ENCODE measurements at regions not wholly inside any gene's neighbourhood (a gene's known extent, or its start where the extent isn't known, plus 50 kb on each side); places are given as distances from the start of the nearest gene placed in this dataset.
"Not testable (repeated sequence)": the region's sequence is repeated elsewhere in the genome, so short reads cannot be mapped to it uniquely, and the experiment has no call there.

- H3K4me3 ChIP-seq (ENCODE audit: low read length), result no peak overlapping the region
- H3K9me3 ChIP-seq (ENCODE audit: control insufficient read depth, insufficient read depth, low read length), result no peaks in the 10 kb centered on the region
- WGBS (ENCODE audit: insufficient coverage, insufficient read length), result no CpG with 5 or more reads among the region's 4 CpGs
- H3K36me3 ChIP-seq (ENCODE audit: control insufficient read depth, insufficient read depth, low read length), result no peaks in the 10 kb centered on the region
- no peak overlapping the region for H3K27ac ChIP-seq (ENCODE audit: low read length)
- no peak for DNase-seq (ENCODE audit: low read depth, low spot score)
- no peaks in the 10 kb centered on the region for H3K4me1 ChIP-seq (ENCODE audit: control insufficient read depth, insufficient read depth, low read length)
- H3K27me3 ChIP-seq (ENCODE audit: control insufficient read depth, insufficient read depth, low read length), result no peaks in the 10 kb centered on the region
Measured at GRCh38 chr13:104565888-104566287, 1499.7 kb upstream of the SLC10A2 start.

- H3K27me3 ChIP-seq (ENCODE audit: control insufficient read depth, insufficient read depth, low read length), result no peaks in the 10 kb centered on the region; the same call in 1 of the 2 replicates
Measured at GRCh38 chr13:104553896-104554295, 1487.7 kb upstream of the SLC10A2 start.

GRCh38 chr13:104553186-104553585 lies 1487.0 kb upstream of the SLC10A2 start:
- no peaks in the 10 kb centered on the region for H3K4me1 ChIP-seq (ENCODE audit: control insufficient read depth, insufficient read depth, low read length)
- no peaks in the 10 kb centered on the region for H3K36me3 ChIP-seq (ENCODE audit: control insufficient read depth, insufficient read depth, low read length)
- H3K4me3 ChIP-seq (ENCODE audit: low read length), result no peak overlapping the region
- DNase-seq (ENCODE audit: low read depth, low spot score), result no peak
- no CpG with 5 or more reads among the region's 3 CpGs for WGBS (ENCODE audit: insufficient coverage, insufficient read length)
- H3K27me3 ChIP-seq (ENCODE audit: control insufficient read depth, insufficient read depth, low read length), result no peaks in the 10 kb centered on the region; the same call in 1 of the 2 replicates
- H3K9me3 ChIP-seq (ENCODE audit: control insufficient read depth, insufficient read depth, low read length), result no peaks in the 10 kb centered on the region
- H3K27ac ChIP-seq (ENCODE audit: low read length), result no peak overlapping the region

More at GRCh38 chr13:104553896-104554295, 1487.7 kb upstream of the SLC10A2 start:
- no peaks in the 10 kb centered on the region for H3K9me3 ChIP-seq (ENCODE audit: control insufficient read depth, insufficient read depth, low read length)
- no peak overlapping the region for H3K4me3 ChIP-seq (ENCODE audit: low read length)
- H3K27ac ChIP-seq (ENCODE audit: low read length), result no peak overlapping the region
- no peak for DNase-seq (ENCODE audit: low read depth, low spot score)
- H3K36me3 ChIP-seq (ENCODE audit: control insufficient read depth, insufficient read depth, low read length), result no peaks in the 10 kb centered on the region
- WGBS (ENCODE audit: insufficient coverage, insufficient read length), result no CpG with 5 or more reads among the region's 1 CpG
- H3K4me1 ChIP-seq (ENCODE audit: control insufficient read depth, insufficient read depth, low read length), result no peaks in the 10 kb centered on the region

- no peaks in the 10 kb centered on the region for H3K9me3 ChIP-seq (ENCODE audit: control insufficient read depth, insufficient read depth, low read length)
- no peaks in the 10 kb centered on the region for H3K36me3 ChIP-seq (ENCODE audit: control insufficient read depth, insufficient read depth, low read length)
- no peak overlapping the region for H3K27ac ChIP-seq (ENCODE audit: low read length)
- H3K4me3 ChIP-seq (ENCODE audit: low read length), result no peak overlapping the region
- no peaks in the 10 kb centered on the region for H3K27me3 ChIP-seq (ENCODE audit: control insufficient read depth, insufficient read depth, low read length)
- peak; percentile 37 for DNase-seq (ENCODE audit: low read depth, low spot score)
- peaks cover 2% of the 10 kb centered on the region; the same call in 1 of the 2 replicates for H3K4me1 ChIP-seq (ENCODE audit: control insufficient read depth, insufficient read depth, low read length)
- 100% methylated on average over 2 of the region's 10 CpGs for WGBS (ENCODE audit: insufficient coverage, insufficient read length)
Measured at GRCh38 chr13:104534847-104535246, 1468.6 kb upstream of the SLC10A2 start.

GRCh38 chr13:104532132-104532531 lies 1465.9 kb upstream of the SLC10A2 start:
- Histone ChIP-seq H3K27me3 (ENCODE audit: control insufficient read depth, insufficient read depth, low read length) (no peaks in the 10 kb centered on the region), H3K9me3 (ENCODE audit: control insufficient read depth, insufficient read depth, low read length) (no peaks in the 10 kb centered on the region), H3K27ac (ENCODE audit: low read length) (no peak overlapping the region), H3K36me3 (ENCODE audit: control insufficient read depth, insufficient read depth, low read length) (no peaks in the 10 kb centered on the region), H3K4me3 (ENCODE audit: low read length) (no peak overlapping the region), H3K4me1 (ENCODE audit: control insufficient read depth, insufficient read depth, low read length) (no peaks in the 10 kb centered on the region; the same call in 1 of the 2 replicates)
- DNase-seq (ENCODE audit: low read depth, low spot score), result no peak

- no peaks in the 10 kb centered on the region for H3K9me3 ChIP-seq (ENCODE audit: control insufficient read depth, insufficient read depth, low read length)
- H3K27ac ChIP-seq (ENCODE audit: low read length), result no peak overlapping the region
- H3K4me1 ChIP-seq (ENCODE audit: control insufficient read depth, insufficient read depth, low read length), result no peaks in the 10 kb centered on the region; the same call in 1 of the 2 replicates
- no peak for DNase-seq (ENCODE audit: low read depth, low spot score)
- H3K27me3 ChIP-seq (ENCODE audit: control insufficient read depth, insufficient read depth, low read length), result no peaks in the 10 kb centered on the region
- no peak overlapping the region for H3K4me3 ChIP-seq (ENCODE audit: low read length)
- no peaks in the 10 kb centered on the region for H3K36me3 ChIP-seq (ENCODE audit: control insufficient read depth, insufficient read depth, low read length)
Measured at GRCh38 chr13:104530741-104531140, 1464.5 kb upstream of the SLC10A2 start.

- no peaks in the 10 kb centered on the region for H3K27me3 ChIP-seq (ENCODE audit: control insufficient read depth, insufficient read depth, low read length)
- H3K4me3 ChIP-seq (ENCODE audit: low read length), result no peak overlapping the region
- DNase-seq (ENCODE audit: low read depth, low spot score), result no peak
- H3K9me3 ChIP-seq (ENCODE audit: control insufficient read depth, insufficient read depth, low read length), result no peaks in the 10 kb centered on the region
- no peaks in the 10 kb centered on the region for H3K36me3 ChIP-seq (ENCODE audit: control insufficient read depth, insufficient read depth, low read length)
- no peak overlapping the region for H3K27ac ChIP-seq (ENCODE audit: low read length)
- no peaks in the 10 kb centered on the region; the same call in 1 of the 2 replicates for H3K4me1 ChIP-seq (ENCODE audit: control insufficient read depth, insufficient read depth, low read length)
Measured at GRCh38 chr13:104526561-104526960, 1460.3 kb upstream of the SLC10A2 start.

GRCh38 chr13:104525467-104525866 lies 1459.2 kb upstream of the SLC10A2 start:
- Histone ChIP-seq H3K4me3 (ENCODE audit: low read length) (no peak overlapping the region), H3K27ac (ENCODE audit: low read length) (no peak overlapping the region), H3K4me1 (ENCODE audit: control insufficient read depth, insufficient read depth, low read length) (no peaks in the 10 kb centered on the region; the same call in 1 of the 2 replicates), H3K27me3 (ENCODE audit: control insufficient read depth, insufficient read depth, low read length) (no peaks in the 10 kb centered on the region), H3K9me3 (ENCODE audit: control insufficient read depth, insufficient read depth, low read length) (no peaks in the 10 kb centered on the region), H3K36me3 (ENCODE audit: control insufficient read depth, insufficient read depth, low read length) (no peaks in the 10 kb centered on the region)
- no peak for DNase-seq (ENCODE audit: low read depth, low spot score)
- no CpG with 5 or more reads among the region's 5 CpGs for WGBS (ENCODE audit: insufficient coverage, insufficient read length)

GRCh38 chr13:104522235-104523072 lies 1456.2 kb upstream of the SLC10A2 start:
- Histone ChIP-seq H3K4me1 (ENCODE audit: control insufficient read depth, insufficient read depth, low read length) (no peaks in the 10 kb centered on the region), H3K36me3 (ENCODE audit: control insufficient read depth, insufficient read depth, low read length) (no peaks in the 10 kb centered on the region), H3K27me3 (ENCODE audit: control insufficient read depth, insufficient read depth, low read length) (no peaks in the 10 kb centered on the region), H3K9me3 (ENCODE audit: control insufficient read depth, insufficient read depth, low read length) (no peaks in the 10 kb centered on the region), H3K27ac (ENCODE audit: low read length) (no peak overlapping the region), H3K4me3 (ENCODE audit: low read length) (no peak overlapping the region)
- no peak for DNase-seq (ENCODE audit: low read depth, low spot score)
- WGBS (ENCODE audit: insufficient coverage, insufficient read length), result no CpG with 5 or more reads among the region's 25 CpGs

- Histone ChIP-seq H3K27ac (ENCODE audit: low read length) (no peak overlapping the region), H3K27me3 (ENCODE audit: control insufficient read depth, insufficient read depth, low read length) (no peaks in the 10 kb centered on the region), H3K9me3 (ENCODE audit: control insufficient read depth, insufficient read depth, low read length) (no peaks in the 10 kb centered on the region), H3K4me1 (ENCODE audit: control insufficient read depth, insufficient read depth, low read length) (no peaks in the 10 kb centered on the region), H3K36me3 (ENCODE audit: control insufficient read depth, insufficient read depth, low read length) (no peaks in the 10 kb centered on the region), H3K4me3 (ENCODE audit: low read length) (no peak overlapping the region)
- WGBS (ENCODE audit: insufficient coverage, insufficient read length), result no CpG with 5 or more reads among the region's 2 CpGs
- no peak for DNase-seq (ENCODE audit: low read depth, low spot score)
Measured at GRCh38 chr13:104510422-104510821, 1444.2 kb upstream of the SLC10A2 start.

- not testable (repeated sequence) for H3K4me1 ChIP-seq (ENCODE audit: control insufficient read depth, insufficient read depth, low read length); DNase-seq (ENCODE audit: low read depth, low spot score); H3K4me3 ChIP-seq (ENCODE audit: low read length); H3K27ac ChIP-seq (ENCODE audit: low read length); H3K9me3 ChIP-seq (ENCODE audit: control insufficient read depth, insufficient read depth, low read length); H3K27me3 ChIP-seq (ENCODE audit: control insufficient read depth, insufficient read depth, low read length); H3K36me3 ChIP-seq (ENCODE audit: control insufficient read depth, insufficient read depth, low read length)
- no CpG with 5 or more reads among the region's 1 CpG for WGBS (ENCODE audit: insufficient coverage, insufficient read length)
Measured at GRCh38 chr13:104493502-104493901, 1427.3 kb upstream of the SLC10A2 start.

Data from iPS DF 6.9 (cell line).